Stimulated activated CD4-positive, alpha-beta T cell treated with anti-CD3 and anti-CD28 coated beads, Interleukin-1b, Interleukin-23, amount 100 ng/mL, for 1 hour (primary cell): ENCODE measurements at regions not wholly inside any gene's neighbourhood (a gene's known extent, or its start where the extent isn't known, plus 50 kb on each side); places are given as distances from the start of the nearest gene placed in this dataset.

Experiments used
- DNase-seq, 2 donors: peaks; one replicate each; pipeline ENCODE4 v3.0.0-alpha.2; 2020; ENCODE audit warnings: low read depth in 2 of 2

DNA sequence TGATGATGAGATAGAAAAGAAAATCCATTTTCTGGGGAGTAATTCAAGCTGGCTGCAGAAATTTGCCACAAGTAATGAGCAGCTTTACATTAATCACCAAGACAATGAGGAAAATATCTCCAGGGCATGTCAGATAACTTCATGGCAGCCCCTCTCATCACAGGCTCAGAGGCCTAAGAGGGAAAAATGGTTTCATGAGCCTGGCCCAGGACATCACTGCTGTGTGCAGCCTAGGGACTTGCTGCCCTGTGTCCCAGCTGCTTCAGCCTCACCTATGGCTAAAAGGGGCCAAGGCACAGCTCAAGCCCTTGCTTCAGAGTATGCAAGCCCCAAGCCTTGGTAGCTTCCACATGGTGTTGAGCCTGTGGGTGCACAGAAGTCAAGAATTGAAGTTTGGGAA lies 161.7 kb downstream of the OPA1 start:
- DNase-seq, result no peak

DNA sequence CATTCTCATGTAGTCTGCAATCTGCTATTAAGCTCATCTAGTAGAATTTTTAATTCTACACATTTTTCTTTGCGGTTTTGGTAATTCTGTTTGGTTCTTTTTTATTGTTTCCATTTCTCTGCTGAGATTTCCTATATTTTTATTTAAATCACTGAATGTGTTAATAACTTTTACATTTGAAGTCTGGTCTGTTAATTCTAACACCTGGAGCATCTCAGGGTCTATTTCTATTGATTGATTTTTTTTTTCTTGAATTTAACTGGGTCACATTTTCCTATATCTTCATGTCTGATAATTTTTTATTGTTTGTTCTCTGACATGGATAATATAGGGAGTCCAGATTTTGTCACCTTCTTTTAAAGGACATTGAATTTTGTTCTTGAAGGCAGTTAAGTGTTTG lies 163.5 kb downstream of the OPA1 start:
- DNase-seq, result no peak

DNA sequence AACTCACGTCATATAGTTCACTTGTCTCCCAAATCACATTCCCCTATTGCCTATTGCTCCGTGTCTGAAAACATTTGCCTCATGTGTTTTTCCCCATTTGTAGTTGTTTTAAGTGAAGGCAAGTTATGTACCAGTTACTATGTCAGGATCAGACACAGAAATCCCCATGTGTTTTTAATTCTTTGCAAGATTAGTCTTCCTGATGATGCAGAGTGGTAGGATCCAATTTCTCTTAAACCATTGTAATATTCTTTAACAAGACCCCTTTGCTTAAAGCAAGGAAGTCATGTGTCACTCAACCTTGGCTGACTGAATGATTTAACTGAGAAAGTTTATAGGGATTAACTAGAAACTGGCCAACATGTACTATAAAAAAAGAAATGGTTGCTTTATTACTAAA lies 164.4 kb downstream of the OPA1 start:
- DNase-seq, result no peak

DNA sequence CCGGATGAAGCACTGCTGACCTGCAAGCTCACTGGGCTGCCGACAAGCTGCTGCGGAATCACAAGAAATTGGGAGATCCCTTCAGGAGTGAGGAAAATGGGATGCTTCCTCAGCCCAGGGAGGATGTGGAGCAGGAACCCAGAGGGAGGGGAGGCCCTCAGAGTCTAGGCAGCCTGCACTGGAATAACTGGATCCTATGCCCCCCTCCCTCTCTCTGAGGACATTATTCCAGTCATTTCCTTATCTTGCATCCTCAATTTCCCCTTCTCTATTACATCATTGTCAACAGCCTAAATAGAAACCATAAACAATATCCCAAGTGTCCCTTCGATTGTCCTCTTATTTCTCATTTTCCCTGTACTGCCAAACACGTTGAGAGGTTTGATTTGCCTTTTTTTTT lies 169.0 kb downstream of the OPA1 start:
- DNase-seq, result no peak

DNA sequence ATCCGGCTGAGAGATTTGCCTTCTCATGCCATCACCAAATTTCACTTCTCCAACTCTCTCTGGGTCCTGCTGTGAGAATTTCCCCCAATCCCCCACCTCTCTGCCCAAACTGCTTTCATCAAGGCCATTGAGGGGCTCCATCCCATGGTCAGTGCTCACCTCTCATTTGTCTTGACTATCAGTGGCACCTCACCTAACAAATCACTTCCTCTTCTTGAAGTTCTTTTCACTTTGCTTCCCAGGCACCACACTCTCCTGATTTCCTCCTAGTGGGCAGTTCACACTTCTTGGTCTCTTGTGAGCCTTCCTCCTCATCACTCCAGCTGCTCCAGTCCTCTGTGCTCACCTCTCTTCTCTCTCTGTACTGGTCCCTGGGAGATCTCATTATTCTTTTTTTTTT lies 169.6 kb downstream of the OPA1 start:
- no peak for DNase-seq

DNA sequence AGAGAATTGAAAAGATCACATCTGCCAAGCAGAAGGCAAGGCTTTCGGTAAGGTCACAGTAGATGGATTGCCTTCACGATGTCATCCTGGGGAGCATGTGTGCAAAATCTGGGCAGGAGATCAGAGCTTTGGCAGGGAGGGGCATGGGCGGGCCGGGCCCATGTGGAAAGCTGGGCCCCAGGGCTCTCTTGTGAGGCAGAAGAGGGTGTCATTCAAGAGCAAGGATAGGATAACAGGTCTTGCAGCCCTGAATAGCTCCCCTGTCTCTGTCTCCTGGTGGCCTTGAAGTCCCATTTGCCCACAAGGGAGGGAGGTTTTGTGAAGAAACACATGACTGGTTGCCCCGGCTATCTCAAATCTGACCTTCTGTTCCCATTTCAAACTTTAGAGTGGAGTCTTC lies 172.0 kb downstream of the OPA1 start:
- no peak for DNase-seq

DNA sequence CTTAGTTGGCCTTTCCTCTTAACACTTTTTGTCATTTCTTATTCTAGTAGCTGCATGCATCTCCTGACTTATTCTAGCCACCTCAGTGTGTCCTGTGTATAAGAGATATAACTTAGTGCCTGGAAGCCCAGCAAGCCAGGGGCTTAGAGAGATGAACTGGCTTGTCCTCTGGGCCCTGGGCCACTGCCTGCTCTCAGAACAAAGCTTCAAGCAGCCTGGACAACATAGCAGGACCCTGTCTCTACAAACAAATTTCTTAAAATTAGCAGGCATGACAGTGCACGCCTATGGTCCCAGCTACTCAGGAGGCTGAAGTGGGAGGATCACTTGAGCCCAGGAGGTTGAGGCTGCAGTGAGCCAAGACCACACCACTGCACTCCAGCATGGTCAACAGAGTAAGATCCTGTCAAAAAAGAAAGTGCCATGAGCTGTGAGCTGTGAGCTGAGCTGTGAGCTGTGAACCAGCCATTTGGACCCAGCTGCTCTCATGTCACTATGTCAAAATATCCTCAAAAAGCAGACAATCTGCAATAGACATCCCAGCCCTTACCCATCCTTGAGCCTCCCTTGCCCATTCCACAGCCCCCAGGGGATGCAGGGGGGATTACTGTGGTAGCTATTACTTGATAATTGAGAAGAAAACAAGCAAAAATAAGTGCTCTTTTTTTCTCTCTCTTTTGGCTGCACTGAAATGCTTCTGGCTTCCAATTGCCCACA lies 174.5 kb downstream of the OPA1 start:
- DNase-seq, result no peak

DNA sequence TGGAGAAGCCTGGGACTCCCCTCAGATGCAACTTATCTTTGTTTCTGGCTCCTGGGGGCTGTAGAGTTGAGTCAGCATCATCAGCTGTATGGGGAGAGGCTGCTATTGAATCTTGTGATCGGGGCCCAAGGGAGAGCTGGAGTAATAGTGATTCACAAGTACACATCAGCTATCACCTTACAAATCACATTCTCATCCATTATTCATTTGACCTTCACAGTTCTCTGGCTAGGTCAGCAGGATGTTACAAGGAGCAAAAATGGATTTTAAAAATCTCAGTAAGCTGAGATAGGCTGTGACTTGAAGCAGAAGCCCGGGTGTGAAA lies 175.0 kb downstream of the OPA1 start:
- DNase-seq, result no peak

DNA sequence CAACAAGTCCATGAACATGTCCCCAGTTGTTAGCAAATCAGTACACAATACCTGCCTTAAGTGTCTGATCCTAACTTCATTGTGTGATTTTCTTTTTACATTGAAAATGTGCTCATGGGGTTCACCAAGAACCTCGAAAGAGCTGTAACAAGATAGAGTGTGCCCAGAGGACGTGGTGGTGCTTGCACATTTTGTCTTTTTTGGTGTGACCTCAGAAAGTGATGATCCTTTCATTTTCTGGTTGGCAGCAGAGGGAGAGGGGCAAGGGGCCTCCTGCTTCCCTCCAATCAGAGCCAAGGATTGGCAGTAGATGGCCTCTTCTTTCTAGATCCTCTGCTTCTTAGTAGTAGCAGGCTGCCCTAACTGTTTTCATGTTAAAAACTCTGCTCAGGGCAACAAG lies 176.4 kb downstream of the OPA1 start:
- DNase-seq, result no peak

DNA sequence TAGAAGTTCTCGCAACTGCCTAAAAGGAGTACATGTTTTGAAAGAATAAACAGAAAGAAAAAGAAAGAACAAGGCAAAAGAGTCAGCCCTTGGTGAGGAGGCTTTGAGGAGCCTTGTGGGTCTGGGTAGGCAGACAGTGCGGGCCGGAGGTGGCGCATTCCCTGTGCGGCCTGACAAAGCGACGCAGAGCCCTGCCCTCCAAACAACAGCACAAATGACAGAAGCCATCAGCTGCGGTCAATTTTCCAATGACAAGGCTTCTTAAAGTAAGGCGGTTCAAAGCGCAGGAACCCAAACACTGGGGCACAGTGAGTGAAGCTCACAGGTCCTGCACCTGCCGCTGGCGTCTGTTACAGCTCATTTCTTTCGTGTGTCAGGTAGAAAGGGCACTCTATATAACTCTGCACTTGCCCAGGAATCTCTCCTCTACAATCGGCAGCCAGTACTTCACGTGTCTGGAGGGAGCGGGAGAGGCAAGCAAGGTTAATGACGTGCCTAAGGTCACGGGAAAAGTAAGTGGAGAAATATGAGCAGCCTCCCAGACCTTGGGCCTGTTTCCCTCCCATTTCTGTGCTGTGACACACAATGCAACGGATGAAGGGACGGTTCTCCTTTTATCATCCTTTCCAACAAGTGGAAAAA lies 178.1 kb downstream of the OPA1 start:
- DNase-seq, result no peak

DNA sequence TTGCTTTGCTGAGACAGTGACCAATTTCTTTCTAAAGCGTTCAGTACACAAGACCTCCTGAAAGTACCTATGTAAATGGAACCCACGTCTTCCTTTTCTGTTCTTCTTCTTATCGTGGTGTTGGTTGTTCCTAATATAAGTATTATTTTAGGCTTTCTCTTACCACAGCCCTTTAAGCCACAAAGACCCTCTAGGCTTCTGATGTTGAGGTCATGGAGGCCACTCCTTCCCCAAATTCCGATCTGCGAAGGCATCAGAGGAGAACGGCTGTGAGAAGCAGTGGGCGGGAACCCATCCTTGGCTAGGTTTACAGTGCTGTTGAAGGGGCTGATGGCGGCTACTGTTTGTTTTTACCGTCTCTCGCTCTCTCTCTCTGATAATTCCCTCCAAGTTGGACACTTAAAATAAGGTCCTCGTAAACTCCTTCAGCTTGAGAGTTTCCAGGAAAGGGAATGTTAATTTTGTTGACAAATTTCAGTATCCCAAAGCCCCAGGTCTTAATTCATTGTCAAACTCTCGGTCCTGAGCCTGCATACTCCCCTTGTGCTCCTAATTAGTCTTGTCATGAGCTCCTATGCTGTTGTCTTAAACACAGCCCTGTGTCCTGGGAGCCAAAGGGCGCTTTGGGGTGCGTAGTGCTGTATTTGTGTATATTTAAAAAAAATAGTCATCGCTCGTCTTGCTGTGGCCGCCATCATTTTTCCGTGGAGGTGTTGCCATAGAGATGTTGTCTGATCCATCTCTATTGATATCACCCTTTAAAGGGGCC lies 178.8 kb downstream of the OPA1 start:
- no peak for DNase-seq

DNA sequence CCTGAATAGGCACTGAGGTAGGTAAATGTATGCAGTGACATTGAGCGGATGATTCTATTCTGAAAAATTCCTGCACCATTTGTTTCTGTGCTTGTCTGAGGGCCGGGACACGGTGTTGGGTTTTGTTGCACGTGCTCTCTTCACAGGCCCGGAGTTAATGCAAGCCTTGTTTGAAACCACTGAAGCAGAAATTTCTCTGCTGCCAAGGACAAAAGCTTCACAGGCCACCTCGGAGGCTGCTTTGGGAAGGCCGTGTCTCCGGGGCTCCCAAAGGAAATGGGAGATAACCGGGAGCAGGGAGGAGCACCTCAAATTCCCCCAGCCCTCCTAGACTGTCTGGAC lies 179.4 kb downstream of the OPA1 start:
- no peak for DNase-seq

DNA sequence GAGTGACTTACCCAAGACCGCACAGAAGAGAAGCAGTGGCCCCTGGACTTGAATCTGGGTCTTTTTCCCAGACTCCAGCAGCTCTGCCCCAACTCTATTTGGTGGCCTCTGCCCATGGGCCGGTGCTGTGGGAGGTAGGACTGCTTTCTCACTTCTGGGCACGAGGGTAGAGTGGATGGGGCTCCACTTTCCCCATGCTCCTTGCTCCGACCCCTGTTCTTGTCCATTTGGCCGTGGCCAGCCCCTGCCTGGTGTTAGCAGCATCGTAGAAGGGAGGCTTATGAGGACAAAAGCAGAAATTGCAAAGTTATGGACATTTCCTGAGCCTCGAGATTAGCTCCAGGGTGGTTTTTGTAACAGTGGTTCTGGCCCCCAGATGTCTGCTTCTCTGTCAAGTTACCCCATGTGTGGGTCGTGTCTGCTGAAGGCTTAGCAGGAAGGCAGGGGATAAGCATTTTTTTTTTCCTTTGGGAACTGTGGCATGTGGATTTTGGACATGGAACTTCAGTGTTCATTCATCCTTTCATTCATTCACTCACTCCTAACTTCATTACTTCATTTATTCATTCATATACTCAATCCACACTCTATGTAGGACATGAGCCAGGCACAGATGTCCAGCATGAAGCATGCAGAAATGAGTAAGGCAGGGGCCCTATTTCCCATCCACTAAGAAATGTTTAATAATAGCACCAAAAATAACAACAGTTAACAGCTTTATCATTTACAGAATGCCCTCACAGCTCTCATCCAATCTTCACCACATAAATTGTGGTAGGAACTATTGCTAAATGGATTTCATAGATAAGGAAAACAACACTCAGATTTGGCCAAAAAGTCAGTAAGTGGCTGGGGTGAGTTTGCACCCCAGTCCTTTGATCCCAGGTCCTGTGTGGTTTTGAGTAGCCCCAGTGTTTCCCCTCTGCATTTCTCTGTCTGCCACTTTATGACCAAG lies 180.5 kb downstream of the OPA1 start:
- no peak for DNase-seq

DNA sequence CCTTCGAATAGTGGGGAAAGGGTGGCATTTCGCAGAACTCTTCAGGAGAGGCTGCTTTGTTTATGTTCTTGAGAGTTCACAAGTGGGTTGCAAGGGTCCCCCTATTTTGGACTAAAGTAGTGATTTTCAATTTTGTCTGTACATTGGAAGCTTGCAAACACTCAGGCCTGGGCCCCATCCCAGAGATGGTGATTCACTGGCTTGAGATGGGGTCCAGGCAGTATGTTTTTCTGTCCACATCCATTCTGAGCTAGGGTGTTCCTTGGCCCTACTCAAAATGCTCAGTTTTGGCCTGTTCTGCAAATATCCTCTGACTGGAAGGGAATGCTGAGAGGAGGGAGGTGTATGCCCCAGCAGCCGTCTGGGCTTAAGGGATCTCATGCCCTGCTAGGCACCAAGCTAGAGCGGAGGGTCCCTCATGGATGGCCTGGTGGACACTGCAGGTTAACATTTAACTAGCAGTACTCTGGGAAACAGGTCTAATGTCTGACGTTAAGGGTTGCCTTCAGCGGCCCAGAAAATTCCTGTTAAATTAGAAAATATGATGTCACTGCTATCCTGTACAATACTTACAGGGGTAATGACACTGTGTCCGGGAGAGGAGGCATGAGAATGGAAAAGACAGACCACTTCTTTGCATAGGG lies 181.4 kb downstream of the OPA1 start:
- no peak for DNase-seq

DNA sequence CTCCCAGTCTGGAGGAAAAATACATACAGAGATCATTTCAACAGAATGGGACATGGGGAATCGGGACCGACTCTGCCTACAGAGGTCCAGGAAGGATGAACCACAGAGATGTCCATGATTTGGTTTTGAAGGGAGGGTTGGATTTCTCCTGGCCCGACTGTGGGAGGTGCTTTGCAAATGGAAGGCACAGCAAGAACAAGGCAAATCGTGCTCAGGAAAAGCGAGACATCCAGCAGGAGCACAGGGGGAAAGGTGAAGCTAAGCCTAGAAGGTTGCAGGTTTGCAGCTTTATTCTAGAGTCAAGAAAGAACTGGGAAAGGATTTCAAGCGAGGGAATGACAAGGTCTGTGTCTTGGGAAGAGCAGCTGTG lies 181.9 kb downstream of the OPA1 start:
- no peak for DNase-seq

DNA sequence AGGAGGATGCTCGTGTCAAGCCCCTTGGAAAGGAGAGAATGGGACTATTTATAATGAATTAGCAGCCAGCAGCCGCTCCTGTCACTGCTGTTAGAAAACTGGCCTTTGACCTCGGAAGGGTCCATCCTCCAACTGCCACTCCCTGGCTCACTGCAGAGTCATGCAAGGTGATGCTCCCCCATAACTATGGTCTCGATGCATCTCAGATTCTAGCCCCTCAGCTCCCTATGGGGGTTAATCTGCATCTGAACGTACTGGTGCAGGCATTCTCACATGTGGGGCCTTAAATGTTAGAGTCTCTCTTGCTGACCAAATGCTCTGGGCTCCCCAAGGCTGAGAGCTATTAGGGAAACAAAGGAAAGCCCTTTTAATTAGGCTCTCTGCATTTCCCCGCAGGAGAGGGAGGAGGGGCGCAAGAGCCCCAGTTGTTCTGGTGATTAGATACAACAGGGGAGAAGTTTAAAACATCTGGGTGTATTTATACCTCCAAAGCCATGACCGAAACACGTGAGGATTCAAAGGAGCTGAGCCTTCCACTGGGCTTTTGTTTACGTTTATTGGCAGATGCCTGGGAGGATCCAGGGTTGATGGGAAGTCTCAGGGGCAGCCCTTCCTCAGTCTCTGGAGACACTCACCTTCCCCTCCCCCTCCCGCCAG lies 182.5 kb downstream of the OPA1 start:
- no peak for DNase-seq

DNA sequence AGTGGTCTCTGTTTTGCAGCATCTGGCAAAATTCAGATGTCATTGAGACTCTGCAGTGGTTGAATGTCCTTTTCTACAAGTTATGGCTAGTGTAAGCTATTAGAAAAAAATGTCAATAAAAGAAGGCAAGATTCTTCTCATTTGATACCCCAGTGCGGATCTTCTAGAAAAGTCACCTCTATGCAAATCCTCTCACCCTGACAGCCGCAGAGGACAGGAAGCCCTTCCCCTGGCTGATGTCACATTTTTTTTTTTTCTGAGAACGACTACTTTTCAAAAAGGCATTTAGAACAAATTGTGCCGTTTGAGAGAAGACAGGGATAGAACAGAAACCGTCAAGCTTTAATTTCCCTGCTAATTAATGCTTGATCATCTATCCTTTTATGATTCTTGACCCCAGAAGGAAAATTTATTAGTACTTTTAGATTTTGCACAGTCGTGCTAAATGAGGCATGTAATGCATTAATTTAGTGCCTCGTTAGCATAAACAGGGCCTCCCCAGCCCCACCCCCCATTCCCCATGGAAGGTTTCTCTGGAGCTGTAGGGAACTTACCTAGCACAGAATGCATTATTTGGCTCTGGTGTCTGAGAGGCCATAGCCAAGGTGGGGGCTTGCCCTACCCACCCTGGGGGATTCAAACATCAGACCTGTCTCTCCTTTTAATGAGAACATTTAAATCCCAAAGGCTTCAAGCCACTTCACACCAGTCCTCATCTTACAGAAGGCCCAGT lies 183.8 kb downstream of the OPA1 start:
- no peak for DNase-seq

DNA sequence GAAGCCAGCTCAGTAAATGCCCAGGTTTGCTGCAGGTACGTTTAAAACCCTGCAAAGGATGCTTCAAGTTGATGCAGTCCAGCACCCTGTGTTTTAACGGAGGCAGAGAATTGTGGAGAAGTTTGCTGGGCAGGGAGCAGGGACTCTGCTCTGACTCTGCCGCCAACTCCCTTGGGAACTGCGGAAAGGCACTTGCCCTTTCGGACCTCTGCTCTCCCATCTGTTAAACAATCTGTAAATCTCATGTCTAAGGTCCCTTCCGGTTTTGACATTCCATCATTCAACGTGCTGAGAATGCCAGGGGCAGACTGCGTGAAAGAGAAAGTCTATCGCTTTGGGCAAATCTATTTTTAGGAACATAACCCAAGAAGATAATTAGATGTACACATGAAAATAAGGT lies 184.5 kb downstream of the OPA1 start:
- no peak for DNase-seq

DNA sequence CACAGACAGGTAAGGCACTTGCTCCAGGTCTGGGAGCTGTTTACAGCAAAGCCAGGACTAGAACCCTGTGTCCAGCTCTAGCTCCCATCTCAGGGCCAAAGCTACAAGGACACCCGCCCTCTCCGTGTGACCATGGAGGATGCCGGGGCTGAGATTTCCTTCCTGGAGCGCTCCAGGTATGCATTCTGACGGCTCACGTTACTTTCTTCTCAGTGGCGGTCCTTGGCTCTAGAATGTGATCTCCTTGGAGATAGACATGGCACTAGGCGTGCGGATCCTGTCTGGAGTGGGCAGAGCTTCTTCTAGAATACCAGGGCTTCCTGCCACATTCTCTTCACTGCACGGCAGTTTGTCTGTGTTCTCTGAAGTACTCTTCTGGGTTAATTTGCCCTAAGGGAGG lies 185.7 kb downstream of the OPA1 start:
- DNase-seq, result no peak

DNA sequence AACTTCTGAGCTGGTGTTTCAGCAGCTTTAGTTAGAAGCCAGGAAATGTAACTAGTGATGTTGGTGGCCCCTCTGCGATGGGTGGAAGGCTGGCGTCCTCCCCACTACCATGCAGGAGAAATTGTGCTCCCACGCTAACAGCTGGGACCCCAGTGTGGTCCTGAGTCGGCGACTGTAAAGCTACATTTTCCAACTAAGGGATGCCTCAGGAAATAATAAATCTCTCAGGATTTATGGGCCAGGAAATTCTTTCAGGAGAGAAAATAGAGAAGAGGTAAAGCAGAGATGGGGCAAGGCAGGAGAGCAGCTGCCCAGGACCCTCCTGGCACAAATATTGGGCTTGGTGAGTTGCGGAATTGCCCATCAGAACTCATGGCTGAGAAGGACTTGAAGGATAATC lies 186.9 kb downstream of the OPA1 start:
- no peak for DNase-seq

DNA sequence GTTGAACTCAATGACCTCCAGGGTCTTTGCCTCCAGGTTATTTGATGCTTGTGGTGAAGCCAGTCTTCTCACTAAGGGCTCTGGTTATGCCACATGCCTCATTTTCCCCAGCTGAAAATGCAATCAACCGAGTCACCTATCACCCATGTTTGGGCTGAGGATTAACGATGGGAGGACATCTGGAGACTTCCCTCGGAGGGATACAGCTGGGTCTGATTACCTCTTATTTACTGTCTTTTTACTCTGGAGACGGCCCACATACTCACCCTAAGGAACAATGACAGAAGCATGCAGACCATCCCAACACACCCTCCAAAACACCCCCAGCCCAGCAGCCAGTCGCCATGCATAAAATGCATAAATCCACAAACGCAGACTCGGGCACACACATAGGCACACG lies 187.4 kb downstream of the OPA1 start:
- DNase-seq, result no peak
